H9 (cell line): ENCODE measurements at regions not wholly inside any gene's neighbourhood (a gene's known extent, or its start where the extent isn't known, plus 50 kb on each side); places are given as distances from the start of the nearest gene placed in this dataset.
"Not testable (repeated sequence)": the region's sequence is repeated elsewhere in the genome, so short reads cannot be mapped to it uniquely, and the experiment has no call there.

Experiments used
- DNase-seq: peaks from one replicate; pipeline ENCODE4 v3.0.0-alpha.2; 2017
- H2AFZ ChIP-seq: one replicate; pipeline ENCODE4 v1.6.1; 2013; ENCODE audit warnings: mild to moderate bottlenecking, low read length, control low read depth, moderate library complexity
- H2AK5ac ChIP-seq: 2 replicates; pipeline ENCODE4 v1.6.1; 2013; ENCODE audit warnings: low read length, control low read depth, mixed read lengths; ENCODE audit not compliant: insufficient read length
- H2BK120ac ChIP-seq: one replicate; pipeline ENCODE4 v1.6.1; 2013; ENCODE audit warnings: low read depth, mild to moderate bottlenecking, low read length, control low read depth, inconsistent platforms; ENCODE audit not compliant: poor library complexity, severe bottlenecking
- H2BK12ac ChIP-seq: 2 replicates; pipeline ENCODE4 v1.6.1; 2013; ENCODE audit warnings: low read length, control low read depth, mixed read lengths, low read depth; ENCODE audit not compliant: insufficient read length
- H2BK15ac ChIP-seq: 2 replicates; pipeline ENCODE4 v1.6.1; 2013; ENCODE audit warnings: low read depth, low read length, control low read depth
- H2BK20ac ChIP-seq: one replicate; pipeline ENCODE4 v1.6.1; 2013; ENCODE audit warnings: low read depth, mild to moderate bottlenecking, low read length, control low read depth, inconsistent platforms; ENCODE audit not compliant: poor library complexity, severe bottlenecking
- H2BK5ac ChIP-seq: 2 replicates; pipeline ENCODE4 v1.6.1; 2013; ENCODE audit warnings: low read length, control low read depth, mixed read lengths; ENCODE audit not compliant: insufficient read length
- H3K14ac ChIP-seq: 2 replicates; pipeline ENCODE4 v1.6.1; 2013; ENCODE audit warnings: low read length, control low read depth; ENCODE audit not compliant: insufficient read depth
- H3K18ac ChIP-seq: 2 replicates; pipeline ENCODE4 v1.6.1; 2013; ENCODE audit warnings: low read depth, mild to moderate bottlenecking, mixed read lengths, low read length, control low read depth; ENCODE audit not compliant: insufficient read length
- H3K23ac ChIP-seq: 2 replicates; pipeline ENCODE4 v1.6.1; 2013; ENCODE audit warnings: low read length, control low read depth, mixed read lengths, low read depth; ENCODE audit not compliant: insufficient read length
- H3K23me2 ChIP-seq: 2 replicates; pipeline ENCODE4 v1.6.1; 2013; ENCODE audit warnings: low read depth, mild to moderate bottlenecking, mixed read lengths, low read length, control low read depth; ENCODE audit not compliant: insufficient read length, poor library complexity, severe bottlenecking
- H3K27ac ChIP-seq: 2 replicates; pipeline ENCODE4 v1.5.1; 2013; ENCODE audit warnings: low read length, control low read depth, mixed read lengths, low read depth; ENCODE audit not compliant: insufficient read length
- H3K27me3 ChIP-seq: 2 replicates; pipeline ENCODE4 v1.6.1; 2013; ENCODE audit warnings: low read length, control low read depth, inconsistent platforms; ENCODE audit not compliant: insufficient read depth
- H3K4ac ChIP-seq: 2 replicates; pipeline ENCODE4 v1.6.1; 2013; ENCODE audit warnings: low read depth, mild to moderate bottlenecking, control low read depth, inconsistent platforms, low read length, moderate library complexity
- H3K4me1 ChIP-seq: 2 replicates; pipeline ENCODE4 v1.6.1; 2013; ENCODE audit warnings: low read length, control low read depth, inconsistent platforms; ENCODE audit not compliant: insufficient read depth
- H3K4me2 ChIP-seq: 2 replicates; pipeline ENCODE4 v1.6.1; 2013; ENCODE audit warnings: low read length, control low read depth, mixed read lengths; ENCODE audit not compliant: insufficient read length, insufficient read depth
- H3K56ac ChIP-seq: 2 replicates; pipeline ENCODE4 v1.6.1; 2013; ENCODE audit warnings: low read depth, mild to moderate bottlenecking, mixed read lengths, low read length, control low read depth; ENCODE audit not compliant: insufficient read length
- H3K79me1 ChIP-seq: 2 replicates; pipeline ENCODE4 v1.6.1; 2013; ENCODE audit warnings: low read depth, mild to moderate bottlenecking, moderate library complexity, low read length, control low read depth, inconsistent platforms; ENCODE audit not compliant: insufficient read depth, poor library complexity, severe bottlenecking
- H3K79me2 ChIP-seq: 2 replicates; pipeline ENCODE4 v1.6.1; 2013; ENCODE audit warnings: low read length, control low read depth, inconsistent platforms; ENCODE audit not compliant: insufficient read depth
- H3K9ac ChIP-seq: 2 replicates; pipeline ENCODE4 v1.6.1; 2013; ENCODE audit warnings: low read length, control low read depth, mixed read lengths; ENCODE audit not compliant: insufficient read length; ENCODE audit errors: extremely low read depth
- H3K9me3 ChIP-seq: one replicate; pipeline ENCODE4 v1.6.1; 2013; ENCODE audit warnings: low read depth, low read length, inconsistent platforms; ENCODE audit not compliant: control insufficient read depth
- H3T11ph ChIP-seq: one replicate; pipeline ENCODE4 v1.6.1; 2013; ENCODE audit warnings: mild to moderate bottlenecking, low read length, control low read depth, inconsistent platforms
- H4K20me1 ChIP-seq: one replicate; pipeline ENCODE4 v1.6.1; 2013; ENCODE audit not compliant: control insufficient read depth, insufficient read length, insufficient read depth
- H4K5ac ChIP-seq: 2 replicates; pipeline ENCODE4 v1.6.1; 2013; ENCODE audit warnings: low read depth, mild to moderate bottlenecking, mixed read lengths, low read length, control low read depth; ENCODE audit not compliant: insufficient read length
- H4K8ac ChIP-seq: replicated peaks from 2 replicates; pipeline ENCODE4 v1.6.1; 2013; ENCODE audit warnings: low read length, control low read depth, mixed read lengths, low read depth; ENCODE audit not compliant: insufficient read length
- H4K91ac ChIP-seq: 2 replicates; pipeline ENCODE4 v1.6.1; 2013; ENCODE audit warnings: low read depth, mild to moderate bottlenecking, moderate library complexity, mixed read lengths, low read length, control low read depth; ENCODE audit not compliant: insufficient read length
- H3K27ac Mint-ChIP-seq, 3 experiments: 2 replicates in 2 of 3; 3 replicates in 1 of 3; pipeline ENCODE4 v1.8.0; 2020 to 2021; ENCODE audit warnings: mixed read lengths in 3 of 3, mild to moderate bottlenecking in 1 of 3, moderate library complexity in 1 of 3
- H3K27me3 Mint-ChIP-seq: 2 replicates; pipeline ENCODE4 v1.8.0; 2021; ENCODE audit warnings: low read depth, mild to moderate bottlenecking, moderate library complexity, mixed read lengths
- H3K36me3 Mint-ChIP-seq, 3 experiments: 2 replicates in 2 of 3; 3 replicates in 1 of 3; pipeline ENCODE4 v1.8.0; 2020 to 2021; ENCODE audit warnings: low read depth in 3 of 3, mixed read lengths in 3 of 3; ENCODE audit not compliant: insufficient read depth in 1 of 3
- H3K4me1 Mint-ChIP-seq, 2 experiments: 2 replicates each; pipeline ENCODE4 v1.8.0; 2020; ENCODE audit warnings: mixed read lengths in 2 of 2
- H3K4me3 Mint-ChIP-seq, 2 experiments: 2 replicates in 1 of 2; 3 replicates in 1 of 2; pipeline ENCODE4 v1.8.0; 2020 to 2021; ENCODE audit warnings: mild to moderate bottlenecking in 2 of 2, mixed read lengths in 2 of 2, moderate library complexity in 1 of 2
- H3K9me3 Mint-ChIP-seq, 2 experiments: 2 replicates in 1 of 2; 3 replicates in 1 of 2; pipeline ENCODE4 v1.8.0; 2020; ENCODE audit warnings: mild to moderate bottlenecking in 2 of 2, mixed read lengths in 2 of 2, moderate library complexity in 1 of 2
- CTCF ChIP-seq: fragments of 200-600 bp; sonication (generic); conservative IDR thresholded peaks from 3 replicates; pipeline ENCODE4 v1.8.0; 2021; ENCODE audit warnings: antibody characterized with exemption, mild to moderate bottlenecking
- WGBS: extraction: QIAGEN DNeasy Blood & Tissue Kit; methylation state at CpG from one replicate; pipeline ENCODE4 v1.1.7; 2013; ENCODE audit warnings: missing lambda C conversion rate, low lambda C conversion rate, mixed read lengths; ENCODE audit not compliant: insufficient read length; ENCODE audit errors: extremely low coverage; 5-methylcytosine and 5-hydroxymethylcytosine counted together

DNA sequence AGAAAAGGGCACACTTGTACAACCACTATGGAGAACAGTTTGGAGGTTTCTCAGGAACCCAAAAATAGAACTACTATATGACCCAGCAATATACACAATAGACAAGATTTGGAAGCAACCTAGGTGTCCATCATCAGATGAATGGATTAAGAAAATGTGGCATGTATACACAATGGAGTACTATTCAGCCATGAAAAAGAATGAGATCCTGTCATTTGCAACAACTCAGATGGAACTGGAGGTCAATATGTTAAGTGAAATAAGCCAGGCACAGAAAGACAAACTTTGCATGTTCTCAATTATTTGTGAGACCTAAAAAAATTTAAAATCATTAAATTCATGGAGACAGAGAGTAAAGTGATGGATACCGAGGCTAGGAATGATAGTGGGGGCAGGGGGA lies 118.8 kb downstream of the ZNF467 start:
- H3K36me3 Mint-ChIP-seq: peaks cover 3 to 13% (median 4%) of the 10 kb centered on the region in 3 experiments; a peak in 6 of 7 replicates

GRCh38 chr7:149650190-149650589 lies 123.2 kb downstream of the ZNF467 start:
- not testable (repeated sequence) for H2BK20ac ChIP-seq, H2BK5ac ChIP-seq, DNase-seq, H3K79me2 ChIP-seq, H3K14ac ChIP-seq, H3K79me1 ChIP-seq, H3K4me1 Mint-ChIP-seq, H4K5ac ChIP-seq, H3K18ac ChIP-seq, H3K4me1 ChIP-seq, H3T11ph ChIP-seq, H2AFZ ChIP-seq, H2BK120ac ChIP-seq, H3K4me3 Mint-ChIP-seq, H4K8ac ChIP-seq, H3K27ac ChIP-seq, H3K4me2 ChIP-seq, H3K23me2 ChIP-seq, H4K20me1 ChIP-seq, H2BK15ac ChIP-seq, H2AK5ac ChIP-seq, H4K91ac ChIP-seq, H3K27me3 ChIP-seq, H3K23ac ChIP-seq, H3K4ac ChIP-seq, H3K9ac ChIP-seq, H3K56ac ChIP-seq, H3K27ac Mint-ChIP-seq, H2BK12ac ChIP-seq, H3K9me3 ChIP-seq
- Mint-ChIP-seq H3K9me3 (peaks cover 29 to 35% of the 10 kb centered on the region in 2 experiments), H3K27me3 (peaks cover 18% of the 10 kb centered on the region), H3K36me3 (peaks cover 3 to 13% (median 4%) of the 10 kb centered on the region in 3 experiments; a peak in 6 of 7 replicates)
- WGBS: no CpG with 5 or more reads among the region's 3 CpGs

More for the DNA sequence above, 118.8 kb downstream of the ZNF467 start:
- Histone ChIP-seq H2AK5ac (no peak overlapping the region), H3K27ac (no peak overlapping the region), H4K20me1 (no peaks in the 10 kb centered on the region), H4K91ac (no peak overlapping the region), H4K8ac (no peak overlapping the region), H2AFZ (no peak overlapping the region), H3K4me1 (no peaks in the 10 kb centered on the region), H3K4me2 (no peak overlapping the region), H2BK120ac (no peak overlapping the region), H3K14ac (no peak overlapping the region), H3K4ac (no peak overlapping the region), H2BK12ac (no peak overlapping the region), H2BK5ac (no peak overlapping the region), H2BK20ac (no peak overlapping the region), H3K9ac (no peak overlapping the region), H3K56ac (no peak overlapping the region), H3K18ac (no peak overlapping the region), H4K5ac (no peak overlapping the region), H3K79me1 (no peaks in the 10 kb centered on the region), H3K79me2 (no peaks in the 10 kb centered on the region), H3K23me2 (no peaks in the 10 kb centered on the region), H3K9me3 (peaks cover 7% of the 10 kb centered on the region), H3T11ph (no peak overlapping the region), H3K27me3 (no peaks in the 10 kb centered on the region), H2BK15ac (no peak overlapping the region), H3K23ac (no peak overlapping the region)
- no CpG with 5 or more reads among the region's 1 CpG for whole genome bisulfite sequencing
- Mint-ChIP-seq H3K4me3 (no peak overlapping the region), H3K27ac (no peak overlapping the region), H3K27me3 (peaks cover 20% of the 10 kb centered on the region), H3K4me1 (no peaks in the 10 kb centered on the region), H3K9me3 (peaks cover 29 to 39% of the 10 kb centered on the region in 2 experiments)
- DNase-seq: no peak
- no peak for TF ChIP-seq CTCF
